GM18907 (cell line): ENCODE measurements at regions not wholly inside any gene's neighbourhood (a gene's known extent, or its start where the extent isn't known, plus 50 kb on each side); places are given as distances from the start of the nearest gene placed in this dataset.
"Not testable (repeated sequence)": the region's sequence is repeated elsewhere in the genome, so short reads cannot be mapped to it uniquely, and the experiment has no call there.

Source experiments
- ATAC-seq: cut with Tn5 transposase; IDR thresholded peaks from one replicate; pipeline ENCODE4 v1.9.1; 2021; ENCODE audit warnings: mild to moderate bottlenecking, moderate library complexity; ENCODE audit not compliant: unreplicated experiment

DNA sequence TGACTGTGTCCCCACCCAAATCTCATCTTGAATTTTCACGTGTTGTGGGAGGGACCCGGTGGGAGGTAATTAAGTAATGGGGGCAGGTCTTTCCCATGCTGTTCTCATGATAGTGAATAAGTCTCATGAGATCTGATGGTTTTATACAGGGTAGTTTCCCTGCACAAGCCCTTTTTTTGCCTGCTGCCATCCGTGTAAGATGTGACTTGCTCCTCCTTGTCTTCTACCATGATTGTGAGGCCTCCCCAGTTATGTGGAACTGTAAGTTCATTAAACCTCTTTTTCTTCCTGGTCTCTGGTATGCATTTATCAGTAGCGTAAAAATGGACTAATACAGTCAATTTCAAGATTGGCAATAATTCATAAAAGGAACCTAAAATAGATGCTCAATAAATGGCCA lies 261.0 kb downstream of the ETV1 start:
- ATAC-seq: not testable (repeated sequence)

DNA sequence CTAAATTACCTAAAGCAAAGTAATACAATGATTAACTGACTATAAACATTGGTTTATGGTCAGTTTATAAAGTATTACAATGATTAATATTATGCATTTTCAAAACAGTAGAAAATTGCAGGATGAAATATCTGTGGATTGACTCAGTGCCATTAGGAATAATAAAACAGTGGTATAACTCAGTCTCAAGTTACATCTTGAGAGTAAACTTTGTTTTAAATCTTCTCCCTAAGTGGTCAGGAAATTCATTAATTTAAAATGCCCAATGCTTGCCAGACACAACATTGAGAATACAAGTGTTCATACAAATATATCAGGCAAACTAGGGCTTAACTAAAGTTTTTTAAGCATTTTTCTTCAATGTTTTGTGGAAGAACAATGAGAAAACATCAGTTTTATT lies 257.8 kb downstream of the ETV1 start:
- ATAC-seq: no peak

DNA sequence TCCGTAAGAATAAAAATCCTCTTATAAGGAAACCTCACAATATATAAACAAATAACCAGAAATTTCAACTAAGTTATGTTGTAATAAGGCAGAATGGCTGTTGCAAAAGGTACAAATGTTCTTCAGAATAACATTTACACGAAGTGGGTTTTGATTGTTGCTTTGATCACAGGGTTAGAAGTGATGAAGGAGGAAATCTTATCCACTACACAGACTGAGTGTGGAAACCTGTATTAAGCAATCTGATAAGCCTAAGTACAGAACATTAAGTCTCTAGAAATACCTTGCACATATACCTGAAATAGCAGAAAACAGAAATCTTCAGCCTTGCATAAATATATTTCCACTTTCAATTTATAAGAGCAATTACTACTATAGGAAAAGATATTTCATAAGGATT lies 251.9 kb downstream of the ETV1 start:
- ATAC-seq: no peak

DNA sequence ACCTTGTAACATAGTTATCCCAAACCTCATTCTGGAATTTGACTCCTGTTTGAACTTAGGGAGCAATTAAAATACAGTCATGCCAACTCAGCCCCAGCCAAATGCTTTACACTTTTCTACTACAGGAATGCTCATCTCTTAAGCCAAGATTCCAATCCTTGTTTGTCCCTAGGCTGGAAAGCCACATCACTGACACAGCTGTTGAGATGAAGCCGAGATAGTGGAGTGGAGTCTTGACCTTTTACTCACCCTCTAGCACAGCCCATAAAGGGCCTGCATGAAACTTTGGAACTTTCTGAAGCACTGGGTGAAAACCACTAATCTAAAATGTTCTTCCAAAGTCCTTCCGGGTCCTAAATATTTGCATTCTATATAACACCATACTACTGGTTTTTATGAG lies 247.3 kb downstream of the ETV1 start:
- no peak for ATAC-seq

DNA sequence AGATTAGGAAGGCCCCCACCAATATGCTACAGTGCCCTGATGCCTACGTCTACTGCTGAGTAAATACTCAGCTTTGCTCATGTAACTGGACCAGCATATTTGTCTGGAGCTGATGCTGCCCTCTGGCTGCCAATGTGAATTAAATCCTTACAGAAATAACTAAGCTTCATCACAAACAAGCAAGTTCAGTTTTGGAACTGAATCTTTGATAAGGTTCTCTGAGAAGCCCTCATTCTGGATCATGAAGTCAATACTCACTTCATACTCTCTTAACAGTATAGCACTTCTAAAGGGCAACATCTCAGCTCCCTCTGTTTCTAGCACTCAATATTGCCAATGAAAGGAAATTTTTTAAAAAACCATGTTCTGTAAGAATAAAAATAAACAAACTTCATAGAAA lies 246.7 kb downstream of the ETV1 start:
- no peak for ATAC-seq

DNA sequence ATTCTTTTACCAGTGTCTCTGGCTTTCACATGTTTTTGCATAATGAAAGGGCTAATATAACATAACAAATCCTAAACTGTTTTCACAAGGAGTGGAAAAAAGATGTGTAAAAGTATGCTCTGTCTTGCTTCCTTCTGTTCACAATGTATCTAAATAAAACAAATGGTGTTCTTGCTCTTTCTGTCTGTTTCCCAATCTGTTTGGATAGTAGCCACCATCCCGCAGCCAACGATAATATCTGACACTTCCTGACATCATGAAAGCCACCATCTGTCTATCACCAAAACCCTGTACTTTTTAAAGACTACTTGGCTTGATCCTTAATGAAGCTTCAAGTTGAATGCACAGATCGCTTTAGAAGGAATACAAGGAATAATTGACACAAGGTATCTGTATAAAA lies 246.2 kb downstream of the ETV1 start:
- ATAC-seq: no peak

DNA sequence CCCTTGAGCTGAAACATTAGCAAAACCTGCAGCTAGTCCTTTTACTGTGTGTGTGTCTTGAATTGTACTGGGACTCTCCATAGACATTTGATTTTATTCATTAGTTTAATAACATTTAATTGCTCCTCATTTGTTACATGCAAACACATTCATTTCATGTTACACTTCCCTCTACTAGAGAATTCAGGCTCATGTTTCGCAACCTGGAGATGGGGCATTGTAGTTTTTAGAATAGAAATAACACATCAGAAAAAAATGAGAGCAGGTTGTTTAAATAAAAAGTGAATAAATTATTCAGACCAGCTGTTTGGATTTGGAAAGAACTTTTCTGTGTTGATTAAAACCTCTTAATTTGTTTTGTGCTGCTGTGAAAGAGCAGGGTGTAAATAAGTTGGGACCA lies 243.9 kb downstream of the ETV1 start:
- no peak for ATAC-seq

DNA sequence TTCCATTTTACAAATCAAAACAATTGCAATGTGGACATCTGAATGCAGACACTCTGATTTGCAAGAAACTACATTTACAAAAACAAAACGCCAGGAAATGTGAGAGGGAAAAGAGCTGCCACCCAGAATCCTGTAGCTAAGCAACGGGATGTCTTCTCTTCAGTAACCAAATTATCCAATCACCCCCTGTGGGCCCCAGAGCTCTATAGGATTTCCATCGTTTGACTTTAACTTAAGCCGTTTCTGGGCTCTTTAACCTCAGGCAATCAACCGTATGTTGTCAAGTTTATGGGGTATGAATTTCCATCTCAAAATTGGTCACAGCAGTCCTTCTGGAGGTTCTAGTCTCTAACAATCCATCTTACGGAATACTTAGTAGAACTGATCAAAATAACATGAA lies 240.5 kb downstream of the ETV1 start:
- no peak for ATAC-seq

DNA sequence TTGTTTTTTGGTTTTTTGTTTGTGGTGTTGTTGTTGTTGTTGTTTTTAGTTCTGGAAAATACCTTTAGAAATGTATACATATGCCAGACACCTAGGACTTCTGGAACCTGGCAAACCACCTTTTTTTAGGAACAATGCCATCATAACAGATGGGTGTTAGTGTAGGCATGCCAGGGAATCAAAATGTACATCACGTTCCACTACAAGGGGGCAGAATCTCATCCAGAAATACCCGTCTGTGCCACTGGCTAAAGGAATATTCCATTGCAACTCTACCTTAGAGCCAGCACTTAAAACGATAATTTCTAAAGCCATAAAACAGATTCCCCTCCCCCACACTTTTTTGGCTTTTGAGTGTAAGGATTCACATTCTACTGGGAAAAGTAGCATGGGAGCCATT lies 239.8 kb downstream of the ETV1 start:
- ATAC-seq: no peak

DNA sequence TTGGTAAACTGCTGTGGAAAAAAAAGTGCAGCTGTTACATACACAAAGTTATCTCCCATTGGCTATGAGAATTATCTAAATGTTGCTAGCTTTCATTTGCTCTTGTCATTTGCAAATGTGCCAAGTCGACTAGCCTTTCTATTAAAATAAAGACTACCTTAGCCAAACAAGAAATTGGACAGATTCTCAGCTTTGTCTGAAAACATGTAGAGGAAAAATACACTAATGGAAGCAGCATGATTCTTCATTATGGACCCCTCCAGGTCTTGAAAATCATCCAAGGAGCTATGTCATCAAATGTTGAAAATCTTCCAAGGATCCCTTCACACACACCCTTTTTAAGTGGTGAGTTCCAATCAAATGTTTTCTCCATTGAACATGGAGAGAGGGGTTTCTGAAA lies 237.7 kb downstream of the ETV1 start:
- ATAC-seq: no peak

DNA sequence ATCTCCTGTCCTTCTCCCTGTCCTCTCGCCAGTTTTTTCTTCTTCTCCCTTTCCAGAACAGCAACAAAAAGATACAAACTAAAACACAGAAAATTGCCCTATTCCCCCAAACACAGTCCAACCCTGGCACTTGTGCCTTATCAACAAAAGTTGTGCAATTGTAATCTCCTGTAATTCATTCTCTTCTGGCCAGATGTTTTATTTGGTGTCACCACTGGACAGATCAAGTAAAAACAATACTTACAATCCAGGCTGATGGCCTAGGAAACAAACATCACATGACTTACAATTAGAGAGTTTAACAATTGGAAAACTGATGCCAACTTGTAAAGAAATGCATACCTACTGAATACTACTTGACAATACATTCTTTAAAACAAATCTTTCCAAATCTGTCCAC lies 231.6 kb downstream of the ETV1 start:
- ATAC-seq: no peak

DNA sequence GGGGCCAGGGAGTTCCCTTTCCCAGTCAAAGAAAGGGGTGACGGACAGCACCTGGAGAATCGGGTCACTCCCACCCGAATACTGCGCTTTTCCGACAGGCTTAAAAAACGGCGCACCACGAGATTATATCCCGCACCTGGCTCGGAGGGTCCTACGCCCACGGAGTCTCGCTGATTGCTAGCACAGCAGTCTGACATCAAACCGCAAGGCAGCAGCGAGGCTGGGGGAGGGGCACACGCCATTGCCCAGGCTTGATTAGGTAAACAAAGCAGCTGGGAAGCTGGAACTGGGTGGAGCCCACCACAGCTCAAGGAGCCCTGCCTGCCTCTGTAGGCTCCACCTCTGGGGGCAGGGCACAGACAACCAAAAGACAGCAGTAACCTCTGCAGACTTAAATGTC lies 223.6 kb downstream of the ETV1 start:
- ATAC-seq: not testable (repeated sequence)

DNA sequence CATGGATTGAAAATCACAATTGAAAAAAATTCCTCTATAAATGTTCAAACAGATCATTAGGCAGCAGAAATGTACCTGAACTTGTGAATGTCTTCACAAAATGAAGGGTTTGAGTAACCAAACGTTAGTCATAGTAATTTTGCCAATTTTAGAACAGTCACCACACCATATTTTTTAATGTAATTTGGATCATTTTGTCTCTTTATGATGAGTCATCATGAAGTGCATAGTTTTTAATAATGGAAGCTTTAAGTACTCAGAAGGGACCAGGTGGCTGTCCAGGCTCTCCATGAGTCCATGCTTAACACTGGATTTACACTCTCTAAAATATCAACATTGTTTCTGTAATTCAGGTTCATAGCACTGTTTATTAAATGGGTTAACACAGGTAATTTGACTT lies 219.2 kb downstream of the ETV1 start:
- no peak for ATAC-seq

DNA sequence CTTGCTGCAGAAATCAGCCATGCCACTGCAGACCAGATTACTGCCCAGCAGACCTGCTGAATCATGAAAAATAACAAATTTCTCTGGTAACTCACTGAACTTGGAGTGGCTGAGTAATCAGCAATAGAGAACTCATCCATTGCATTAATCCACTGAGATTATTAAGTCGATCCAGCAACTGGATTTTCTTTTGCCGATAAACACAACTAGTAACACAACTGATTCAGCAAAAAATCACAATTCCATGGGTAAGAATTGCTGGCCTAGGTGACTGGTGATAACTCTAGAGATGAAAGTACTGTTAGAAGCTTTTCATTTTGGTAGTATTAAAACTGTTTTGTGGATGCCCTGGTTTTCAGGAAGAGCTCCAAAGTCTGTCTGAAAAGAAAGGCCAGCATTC lies 214.5 kb downstream of the ETV1 start:
- no peak for ATAC-seq

DNA sequence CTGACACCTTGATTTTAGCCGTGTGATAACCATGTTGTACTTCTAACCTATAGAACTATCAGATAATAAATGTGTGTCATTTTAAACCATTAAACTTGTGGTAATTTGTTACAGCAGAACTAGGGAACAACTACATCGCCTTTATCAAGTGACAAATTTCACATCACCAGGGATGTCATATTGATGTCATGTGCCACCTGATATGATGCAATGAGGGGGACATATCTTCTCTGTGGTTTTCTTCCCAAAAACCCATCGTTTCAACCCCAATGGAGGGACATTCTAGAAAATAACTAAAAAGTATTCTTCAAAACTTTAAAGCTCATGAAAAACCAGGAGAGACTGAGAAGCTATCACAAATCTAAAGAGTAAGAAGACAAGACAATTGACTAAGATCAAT lies 212.2 kb downstream of the ETV1 start:
- no peak for ATAC-seq

DNA sequence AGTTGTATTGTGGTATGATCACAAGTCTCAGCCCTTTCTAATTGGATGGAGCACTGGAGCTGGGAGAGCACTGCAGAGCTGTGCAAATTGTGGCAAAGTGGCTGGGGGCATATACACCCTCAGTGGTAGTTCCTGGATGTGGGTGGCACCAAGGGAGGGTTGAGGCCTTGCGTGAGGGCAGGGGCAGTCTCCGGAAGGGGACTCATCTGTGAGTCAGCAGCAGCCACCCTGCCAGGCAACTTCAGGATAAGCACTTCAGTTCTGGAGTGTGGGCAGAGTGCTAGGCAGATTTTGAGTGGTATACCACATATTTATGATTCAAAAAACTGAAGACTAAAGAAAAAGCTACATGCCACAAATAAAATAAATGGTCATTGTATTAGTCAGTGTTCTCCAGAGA lies 210.5 kb downstream of the ETV1 start:
- ATAC-seq: no peak

DNA sequence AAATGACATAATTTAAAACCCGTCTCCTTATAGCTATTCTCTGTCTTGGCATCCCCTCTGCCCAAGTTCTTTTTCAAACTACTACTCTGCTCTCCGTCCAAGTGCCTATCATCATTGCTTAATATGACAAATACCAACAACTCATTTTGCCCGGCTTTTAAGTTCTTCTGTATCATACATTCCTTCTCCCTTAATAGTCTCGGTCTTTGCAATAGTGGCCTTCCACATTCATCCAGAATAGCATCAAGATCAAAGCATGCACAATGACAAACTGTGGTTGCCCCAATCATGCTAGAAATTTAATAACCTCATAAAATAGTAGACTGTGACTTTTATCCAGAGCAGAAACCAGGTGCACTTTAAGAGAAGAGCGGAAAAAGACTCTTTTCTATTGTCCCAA lies 198.9 kb downstream of the ETV1 start:
- ATAC-seq: no peak

DNA sequence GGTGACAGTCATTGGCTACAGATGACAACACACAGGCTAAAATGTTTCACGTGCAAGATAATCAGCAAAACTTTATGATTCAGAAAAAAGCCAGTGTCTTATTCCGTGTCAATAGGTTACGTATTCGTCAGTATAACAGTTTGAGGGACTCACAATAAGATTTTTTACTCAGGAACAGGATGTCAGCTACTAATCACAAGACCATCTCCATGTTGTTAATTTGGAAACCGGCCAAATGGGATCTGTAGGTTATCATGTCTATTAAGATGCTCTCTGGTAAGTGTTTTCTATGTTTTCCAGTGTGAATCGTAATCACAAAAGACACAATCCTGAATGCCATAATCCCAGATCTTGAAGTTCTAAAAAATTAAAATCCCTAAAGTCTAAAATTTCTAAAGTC lies 197.3 kb downstream of the ETV1 start:
- no peak for ATAC-seq

DNA sequence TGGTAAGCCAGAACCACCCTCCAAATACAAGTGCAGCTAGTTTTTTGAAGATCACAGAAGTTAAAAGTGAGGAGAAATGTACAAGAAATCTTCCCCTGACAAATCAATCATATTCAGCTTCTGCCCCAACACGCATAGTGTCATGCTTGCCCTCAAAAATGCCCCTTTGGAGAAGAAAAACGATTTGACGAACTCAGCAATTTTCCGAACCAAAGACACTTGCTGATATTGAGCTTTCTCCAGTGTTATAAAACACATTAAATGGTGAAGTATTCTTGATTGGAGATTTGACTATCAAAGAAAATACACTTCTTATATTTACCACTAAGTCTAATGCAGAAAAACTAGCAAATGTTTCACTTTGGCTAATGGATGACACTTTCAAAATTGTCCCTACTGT lies 195.5 kb downstream of the ETV1 start:
- no peak for ATAC-seq

DNA sequence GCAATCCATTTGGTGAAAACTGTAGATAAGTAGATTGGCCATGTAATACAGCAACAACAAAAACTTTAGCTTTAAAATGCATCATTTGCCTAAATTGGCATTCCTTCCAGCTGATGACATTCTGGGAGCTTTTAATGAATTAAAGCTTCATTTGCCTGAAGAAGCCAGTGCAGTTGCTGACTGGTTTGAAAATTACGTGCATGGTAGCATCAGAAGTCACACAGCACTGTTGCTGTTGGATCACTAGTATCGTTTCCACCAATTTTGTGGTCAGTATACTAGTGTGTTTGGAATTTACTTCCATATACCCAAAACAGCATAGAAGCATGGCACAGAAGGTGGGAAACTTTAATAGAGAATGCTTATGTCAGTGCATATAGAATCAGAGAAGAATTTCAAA lies 194.9 kb downstream of the ETV1 start:
- ATAC-seq: no peak

DNA sequence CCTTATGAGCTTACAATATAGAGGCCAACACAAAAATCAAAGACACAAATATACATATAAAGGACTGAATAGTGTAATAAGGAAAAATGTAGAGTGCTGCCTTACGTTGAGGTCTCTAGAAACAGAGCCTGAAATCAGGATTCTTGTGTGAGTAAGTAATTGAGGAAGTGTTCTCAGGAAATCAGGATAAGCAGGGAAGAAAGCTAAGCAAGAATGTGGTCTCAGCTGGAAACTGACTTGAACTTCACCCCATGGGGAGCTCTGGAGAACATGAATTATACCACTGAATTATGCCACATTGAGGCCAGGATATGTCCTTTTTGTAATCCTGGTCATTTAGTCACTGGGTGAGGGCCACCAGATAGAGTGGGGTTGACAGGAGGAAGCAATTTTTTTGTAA lies 191.9 kb downstream of the ETV1 start:
- ATAC-seq: no peak

DNA sequence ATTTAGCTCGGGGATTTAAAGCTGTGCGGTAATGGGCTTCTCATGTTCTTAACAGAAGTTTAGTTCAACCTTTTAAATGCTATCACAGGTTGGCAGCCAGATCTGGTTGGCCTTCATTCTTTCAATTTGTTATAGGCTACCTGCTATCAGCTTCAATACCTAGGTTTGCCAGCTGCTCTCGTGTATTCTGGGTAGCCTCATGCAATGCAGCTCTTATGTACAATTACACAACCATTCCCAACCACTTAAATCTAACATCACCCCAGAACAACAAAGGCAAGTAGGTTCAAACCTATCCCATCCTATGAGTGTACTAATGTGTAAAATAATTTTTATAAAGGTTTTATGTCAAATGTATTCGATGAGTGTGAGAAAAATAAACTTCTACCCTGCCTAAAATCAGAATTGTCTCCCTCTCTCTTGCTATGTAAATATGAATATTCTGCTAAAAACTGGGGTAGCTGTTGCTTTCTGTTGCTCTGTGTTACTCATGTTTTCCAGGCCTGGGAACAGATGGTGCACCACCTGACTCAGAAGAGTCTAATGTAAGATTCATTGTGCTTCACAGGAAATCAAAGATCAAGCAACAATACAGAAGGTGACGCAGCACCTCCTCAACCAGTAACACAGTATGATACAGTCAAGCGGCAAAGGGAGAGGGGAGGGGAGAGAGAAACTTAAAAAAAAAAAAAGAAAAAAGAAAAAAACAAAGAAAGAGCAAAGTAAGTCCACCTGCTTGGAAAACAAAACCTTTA lies 188.6 kb downstream of the ETV1 start:
- no peak for ATAC-seq

DNA sequence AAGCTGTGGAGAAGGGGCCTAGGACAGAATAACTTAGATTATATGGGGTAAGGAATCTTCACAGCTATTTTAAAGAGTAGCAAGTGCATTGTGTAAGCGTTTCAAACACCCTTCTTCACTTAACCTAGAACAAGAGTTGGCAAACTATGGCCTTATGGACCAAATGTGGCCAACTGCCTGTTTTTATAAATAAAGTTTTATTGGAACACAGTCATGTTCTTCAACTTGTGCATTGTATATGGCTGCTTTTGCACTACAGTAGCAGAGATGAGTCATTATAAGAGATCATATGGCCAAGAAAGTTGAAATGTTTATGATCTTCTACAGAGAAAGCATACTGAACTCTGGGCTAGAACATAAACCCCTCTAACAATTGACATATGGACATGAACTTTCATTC lies 187.8 kb downstream of the ETV1 start:
- ATAC-seq: no peak
